Naive thymus-derived CD4-positive, alpha-beta T cell (primary cell): ENCODE measurements at regions not wholly inside any gene's neighbourhood (a gene's known extent, or its start where the extent isn't known, plus 50 kb on each side); places are given as distances from the start of the nearest gene placed in this dataset.

Source experiments
- ATAC-seq: fragments of 150-1000 bp; cut with Tn5 transposase; 2 replicates; pipeline ENCODE4 v1.10.0; 2021; ENCODE audit warnings: mild to moderate bottlenecking, moderate library complexity
- CTCF ChIA-PET: fragments of 350-600 bp; sonication (Branson Sonifier 250); formaldehyde crosslinking; loops from one replicate; lab custom pipeline; 2021; ENCODE audit warnings: antibody characterized with exemption; lab: Charles Lee
- POLR2A ChIA-PET: fragments of 350-600 bp; sonication (Branson Sonifier 250); formaldehyde crosslinking; loops from one replicate; lab custom pipeline; 2021; ENCODE audit warnings: antibody characterized with exemption, inconsistent platforms; lab: Charles Lee
- DNase-seq, 9 donors: peaks; one replicate each; pipeline versions ENCODE4 v3.0.0 to v3.0.0-alpha.2; 2020 to 2022; ENCODE audit warnings: mixed read lengths in 1 of 9
- H3K27ac ChIP-seq: one replicate; pipeline ENCODE4 v1.7.0; 2013; ENCODE audit warnings: mild to moderate bottlenecking, low read depth, low read length, moderate library complexity
- H3K27me3 ChIP-seq, 2 donors: one replicate each; pipeline ENCODE4 v1.7.0; 2013; ENCODE audit warnings: low read length in 2 of 2, mild to moderate bottlenecking in 2 of 2, moderate library complexity in 2 of 2; ENCODE audit not compliant: control insufficient read depth in 2 of 2, insufficient read depth in 2 of 2
- H3K36me3 ChIP-seq, 3 experiments: 1 replicate in 2 of 3; 2 replicates in 1 of 3; pipeline ENCODE4 v1.7.0; 2013; ENCODE audit warnings: low read length in 3 of 3, mild to moderate bottlenecking in 3 of 3, moderate library complexity in 1 of 3; ENCODE audit not compliant: insufficient read depth in 3 of 3, control insufficient read depth in 2 of 3
- H3K4me1 ChIP-seq, 2 donors: one replicate each; pipeline ENCODE4 v1.7.0; 2013; ENCODE audit warnings: low read length in 2 of 2, mild to moderate bottlenecking in 2 of 2, moderate library complexity in 1 of 2; ENCODE audit not compliant: control insufficient read depth in 2 of 2, insufficient read depth in 2 of 2
- H3K4me3 ChIP-seq: 2 replicates; pipeline ENCODE4 v1.7.0; 2013; ENCODE audit warnings: mild to moderate bottlenecking, low read length
- H3K9me3 ChIP-seq, 3 experiments: 1 replicate in 2 of 3; 2 replicates in 1 of 3; pipeline ENCODE4 v1.7.0; 2013; ENCODE audit warnings: low read length in 3 of 3; ENCODE audit not compliant: control insufficient read depth in 2 of 3
- H3K27ac Mint-ChIP-seq, 9 donors: one replicate each; pipeline ENCODE4 v1.8.0; 2020 to 2022; ENCODE audit warnings: mixed read lengths in 9 of 9, mild to moderate bottlenecking in 8 of 9, moderate library complexity in 5 of 9, inconsistent platforms in 2 of 9
- H3K27me3 Mint-ChIP-seq, 5 donors: one replicate each; pipeline ENCODE4 v1.8.0; 2021 to 2022; ENCODE audit warnings: mixed read lengths in 5 of 5, mild to moderate bottlenecking in 1 of 5
- H3K36me3 Mint-ChIP-seq, 5 donors: one replicate each; pipeline ENCODE4 v1.8.0; 2020 to 2022; ENCODE audit warnings: mixed read lengths in 5 of 5, mild to moderate bottlenecking in 3 of 5, inconsistent platforms in 1 of 5
- H3K4me1 Mint-ChIP-seq, 7 donors: one replicate each; pipeline ENCODE4 v1.8.0; 2020 to 2022; ENCODE audit warnings: mixed read lengths in 7 of 7, mild to moderate bottlenecking in 3 of 7, inconsistent platforms in 1 of 7
- H3K4me3 Mint-ChIP-seq, 10 donors: one replicate each; pipeline ENCODE4 v1.8.0; 2020 to 2022; ENCODE audit warnings: mild to moderate bottlenecking in 10 of 10, mixed read lengths in 10 of 10, moderate library complexity in 6 of 10, inconsistent platforms in 2 of 10
- H3K9me3 Mint-ChIP-seq, 11 donors: one replicate each; pipeline ENCODE4 v1.8.0; 2020 to 2022; ENCODE audit warnings: mixed read lengths in 11 of 11, mild to moderate bottlenecking in 4 of 11, inconsistent platforms in 1 of 11, moderate library complexity in 1 of 11
- intact Hi-C, 2 donors: fragments of 100-400 bp; cut with micrococcal nuclease; formaldehyde crosslinking; loops; one replicate each; pipeline ENCODE4 v1.15.1; 2023

DNA sequence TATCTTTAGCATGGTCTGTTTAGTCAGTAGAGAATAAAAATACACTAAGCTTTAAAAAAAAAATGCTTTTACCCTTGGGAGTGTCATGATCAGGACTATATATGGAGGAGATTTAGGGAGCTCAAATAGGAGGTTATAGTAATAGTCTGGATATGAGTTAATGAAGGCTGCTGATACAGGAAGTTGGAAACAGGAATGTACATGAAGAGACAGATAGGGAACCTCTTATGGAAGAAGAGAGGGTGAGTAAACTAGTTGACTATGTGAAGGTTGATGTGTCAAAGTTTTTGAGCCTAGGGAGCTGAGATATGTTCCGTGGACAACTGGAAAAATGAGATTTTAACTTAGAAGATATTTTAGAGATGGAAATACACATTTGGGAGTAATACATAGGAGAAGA is 472.0 kb upstream of the FZD8 start:
- CTCF ChIA-PET, result no interaction called here
- intact Hi-C loops, result no loop called here
- peaks cover 0 to 13% (median 3%) of the 10 kb centered on the region in 11 donors for H3K9me3 Mint-ChIP-seq
- DNase-seq, result no peak
- no peak overlapping the region for H3K4me3 Mint-ChIP-seq
- no peak overlapping the region for H3K4me3 ChIP-seq
- no peaks in the 10 kb centered on the region for H3K27me3 ChIP-seq
- no peaks in the 10 kb centered on the region for H3K9me3 ChIP-seq
- H3K27ac Mint-ChIP-seq, result no peak overlapping the region
- H3K4me1 Mint-ChIP-seq, result no peaks in the 10 kb centered on the region
- no peaks in the 10 kb centered on the region for H3K4me1 ChIP-seq
- H3K36me3 Mint-ChIP-seq, result no peaks in the 10 kb centered on the region
- ATAC-seq, result no peak
- no peaks in the 10 kb centered on the region for H3K27me3 Mint-ChIP-seq
- no peaks in the 10 kb centered on the region for H3K36me3 ChIP-seq
- POLR2A ChIA-PET, result no interaction called here
- H3K27ac ChIP-seq, result no peak overlapping the region

DNA sequence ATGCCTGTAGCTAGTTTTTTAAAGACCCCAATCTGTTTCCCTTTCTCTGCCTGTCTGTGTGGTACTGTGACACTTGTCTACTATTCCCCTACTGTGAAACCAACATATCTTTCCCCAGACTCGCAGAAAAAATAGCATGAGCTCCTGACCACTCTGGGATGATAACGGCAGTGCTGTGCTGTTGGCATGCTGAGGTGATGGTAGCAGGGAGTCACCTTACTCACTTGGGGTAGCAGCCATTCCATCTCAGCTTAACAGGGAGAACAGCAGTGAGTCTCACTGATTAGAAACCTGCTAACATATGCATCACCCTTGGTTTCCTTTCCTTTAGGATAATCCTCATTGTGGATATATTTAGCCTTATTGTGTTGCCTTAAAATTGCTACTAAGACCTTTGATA is 469.6 kb upstream of the FZD8 start:
- Mint-ChIP-seq H3K27me3 (no peaks in the 10 kb centered on the region), H3K27ac (no peak overlapping the region), H3K4me3 (no peak overlapping the region), H3K36me3 (no peaks in the 10 kb centered on the region), H3K9me3 (peaks cover 0 to 10% (median 0%) of the 10 kb centered on the region in 11 donors), H3K4me1 (no peaks in the 10 kb centered on the region)
- H3K27ac ChIP-seq, result no peak overlapping the region
- no peaks in the 10 kb centered on the region for H3K4me1 ChIP-seq
- no peaks in the 10 kb centered on the region for H3K27me3 ChIP-seq
- ChIA-PET POLR2A (no interaction called here), CTCF (no interaction called here)
- intact Hi-C loops, result no loop called here
- ATAC-seq, result no peak
- H3K9me3 ChIP-seq, result no peaks in the 10 kb centered on the region
- H3K4me3 ChIP-seq, result no peak overlapping the region
- no peak for DNase-seq
- no peaks in the 10 kb centered on the region for H3K36me3 ChIP-seq

DNA sequence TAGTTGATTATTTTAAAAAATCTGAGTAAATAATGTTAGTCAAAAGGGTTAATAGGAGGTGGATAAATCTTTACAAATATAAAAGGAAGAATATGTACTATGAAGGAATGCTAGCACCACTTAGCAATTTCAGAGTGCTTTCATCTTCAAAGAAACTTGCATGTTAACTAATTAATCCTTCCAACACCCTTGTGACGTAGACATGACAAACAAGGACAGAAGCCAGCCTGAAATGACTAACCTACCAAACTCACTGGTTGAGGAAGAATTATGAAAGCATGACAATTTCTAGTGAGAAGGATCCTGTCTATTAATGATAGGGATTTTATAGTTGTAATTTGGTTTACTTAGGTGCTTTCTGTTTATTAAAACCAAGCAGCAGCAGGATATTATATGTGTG is 468.0 kb upstream of the FZD8 start:
- H3K27ac ChIP-seq, result no peak overlapping the region
- Mint-ChIP-seq H3K9me3 (peaks cover 0 to 10% (median 0%) of the 10 kb centered on the region in 11 donors), H3K4me1 (no peaks in the 10 kb centered on the region), H3K27me3 (no peaks in the 10 kb centered on the region), H3K27ac (no peak overlapping the region), H3K36me3 (no peaks in the 10 kb centered on the region), H3K4me3 (no peak overlapping the region)
- ChIA-PET POLR2A (no interaction called here), CTCF (no interaction called here)
- ATAC-seq (no peak), DNase-seq (no peak)
- H3K27me3 ChIP-seq, result no peaks in the 10 kb centered on the region
- H3K36me3 ChIP-seq, result no peaks in the 10 kb centered on the region
- intact Hi-C loops, result no loop called here
- no peaks in the 10 kb centered on the region for H3K4me1 ChIP-seq
- H3K4me3 ChIP-seq, result no peak overlapping the region
- H3K9me3 ChIP-seq, result no peaks in the 10 kb centered on the region

DNA sequence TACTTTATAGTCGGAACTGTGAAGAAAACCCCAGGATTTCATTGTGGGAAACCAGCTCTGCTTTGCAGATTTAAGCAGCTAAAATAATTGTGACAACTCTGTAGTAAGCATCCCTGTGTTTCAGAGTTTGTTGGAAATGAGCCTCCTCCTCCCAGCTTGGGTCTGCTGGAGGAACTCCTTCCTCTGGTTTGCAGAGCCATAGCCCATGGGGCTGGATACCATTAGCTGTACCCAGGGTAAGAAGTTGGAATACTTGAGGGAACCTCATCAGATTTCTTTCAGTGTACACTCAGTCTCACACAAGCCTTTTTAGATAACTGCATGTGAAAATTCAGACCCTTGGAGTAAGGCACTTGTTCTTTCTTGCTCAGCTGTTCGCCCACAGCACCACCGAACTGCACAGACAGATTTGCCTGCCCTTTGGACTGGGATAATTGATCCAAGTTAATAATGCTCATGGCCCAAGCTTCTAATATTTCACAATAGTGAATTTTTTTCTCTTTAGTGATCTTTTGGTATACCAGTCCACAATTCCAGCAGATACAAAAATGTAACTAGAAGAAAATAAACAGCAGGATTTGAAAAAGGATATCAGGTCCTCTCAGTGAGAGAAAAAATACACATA is 467.4 kb upstream of the FZD8 start:
- H3K4me3 Mint-ChIP-seq, result no peak overlapping the region
- Histone ChIP-seq H3K9me3 (no peaks in the 10 kb centered on the region), H3K27me3 (no peaks in the 10 kb centered on the region), H3K36me3 (no peaks in the 10 kb centered on the region), H3K4me3 (no peak overlapping the region), H3K4me1 (no peaks in the 10 kb centered on the region), H3K27ac (no peak overlapping the region)
- intact Hi-C loops, result no loop called here
- CTCF ChIA-PET, result no interaction called here
- H3K36me3 Mint-ChIP-seq, result no peaks in the 10 kb centered on the region
- POLR2A ChIA-PET, result no interaction called here
- DNase-seq, result no peak
- peaks cover 0 to 10% (median 0%) of the 10 kb centered on the region in 11 donors for H3K9me3 Mint-ChIP-seq
- H3K27ac Mint-ChIP-seq, result no peak overlapping the region
- no peak for ATAC-seq
- H3K27me3 Mint-ChIP-seq, result no peaks in the 10 kb centered on the region
- H3K4me1 Mint-ChIP-seq, result no peaks in the 10 kb centered on the region

DNA sequence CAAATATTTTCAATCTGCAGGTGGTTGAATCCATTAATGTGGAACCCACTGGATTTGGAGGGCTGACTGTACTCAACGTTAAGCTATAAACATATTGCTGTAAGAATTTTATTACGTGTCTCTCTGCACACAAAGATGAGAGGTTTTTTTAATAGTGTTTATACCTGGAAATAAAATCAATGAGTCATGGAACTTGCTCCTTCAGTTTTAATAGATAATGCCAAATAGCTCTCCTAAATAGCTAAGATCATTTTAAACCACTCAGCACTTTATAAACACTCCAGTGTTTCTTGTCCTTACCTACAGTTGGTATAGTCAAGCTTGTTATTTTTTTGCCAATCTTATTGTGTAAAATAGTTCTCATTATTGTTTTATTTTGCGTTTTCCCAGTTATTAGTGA is 455.6 kb upstream of the FZD8 start:
- Mint-ChIP-seq H3K27ac (no peak overlapping the region), H3K9me3 (peaks cover 2 to 18% (median 5%) of the 10 kb centered on the region in 11 donors), H3K4me3 (no peak overlapping the region), H3K27me3 (no peaks in the 10 kb centered on the region), H3K4me1 (no peaks in the 10 kb centered on the region), H3K36me3 (no peaks in the 10 kb centered on the region)
- Histone ChIP-seq H3K27ac (no peak overlapping the region), H3K27me3 (no peaks in the 10 kb centered on the region), H3K4me1 (no peaks in the 10 kb centered on the region), H3K36me3 (no peaks in the 10 kb centered on the region), H3K9me3 (no peaks in the 10 kb centered on the region), H3K4me3 (no peak overlapping the region)
- POLR2A ChIA-PET, result no interaction called here
- intact Hi-C loops, result no loop called here
- CTCF ChIA-PET, result no interaction called here
- no peak for DNase-seq
- ATAC-seq, result no peak

DNA sequence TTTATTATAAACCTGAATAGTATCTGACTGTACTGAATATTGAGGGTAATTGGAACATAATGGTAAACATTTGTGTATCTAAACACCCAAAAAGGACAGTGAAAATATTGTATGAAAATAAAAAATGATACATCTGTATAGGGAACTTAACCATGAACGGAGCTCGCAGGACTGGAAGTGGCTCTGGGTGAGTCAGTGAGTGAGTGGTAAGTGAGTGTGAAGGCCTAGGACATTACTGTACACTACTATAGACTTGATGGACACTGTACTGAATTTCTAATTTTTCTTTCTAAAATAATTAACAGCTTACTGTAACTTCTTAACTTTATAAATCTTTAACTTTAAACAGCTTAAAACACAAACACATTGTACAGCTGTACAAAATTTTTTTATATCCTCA is 454.5 kb upstream of the FZD8 start:
- ATAC-seq, result no peak
- intact Hi-C loops, result no loop called here
- no peak overlapping the region for H3K27ac ChIP-seq

DNA sequence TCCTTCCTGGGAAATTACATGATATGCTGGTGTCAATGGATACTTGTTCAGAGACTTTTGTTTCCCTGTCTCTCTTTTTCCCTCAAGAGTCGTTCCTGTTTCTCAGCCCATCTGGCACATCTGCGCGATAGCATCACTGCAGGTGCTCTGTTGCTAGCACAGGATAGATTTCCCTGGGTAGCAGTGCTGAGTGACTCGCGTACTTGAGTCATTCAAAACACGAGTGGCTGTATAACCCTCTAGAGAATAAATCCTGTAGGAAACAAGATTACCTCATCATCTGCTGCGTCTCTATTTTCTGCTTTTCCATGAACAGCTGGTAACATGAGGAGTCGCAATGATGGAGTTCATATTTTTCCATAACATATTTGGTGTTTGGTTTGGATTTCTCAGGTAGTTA is 452.0 kb upstream of the FZD8 start:
- intact Hi-C loops, result no loop called here
- Histone ChIP-seq H3K36me3 (no peaks in the 10 kb centered on the region), H3K27me3 (no peaks in the 10 kb centered on the region), H3K4me3 (no peak overlapping the region), H3K4me1 (no peaks in the 10 kb centered on the region), H3K27ac (no peak overlapping the region), H3K9me3 (no peaks in the 10 kb centered on the region)
- Mint-ChIP-seq H3K4me3 (no peak overlapping the region), H3K27me3 (no peaks in the 10 kb centered on the region), H3K9me3 (peaks cover 0 to 15% (median 2%) of the 10 kb centered on the region in 11 donors), H3K4me1 (no peaks in the 10 kb centered on the region), H3K27ac (no peak overlapping the region), H3K36me3 (no peaks in the 10 kb centered on the region)
- POLR2A ChIA-PET, result no interaction called here
- no peak for ATAC-seq
- CTCF ChIA-PET, result no interaction called here
- DNase-seq, result no peak

More for the DNA sequence above, 454.5 kb upstream of the FZD8 start:
- H3K36me3 ChIP-seq, result no peaks in the 10 kb centered on the region
- no peaks in the 10 kb centered on the region for H3K9me3 ChIP-seq
- no peak overlapping the region for H3K27ac Mint-ChIP-seq
- H3K4me3 Mint-ChIP-seq, result no peak overlapping the region
- no peak for DNase-seq
- H3K27me3 Mint-ChIP-seq, result no peaks in the 10 kb centered on the region
- H3K4me3 ChIP-seq, result no peak overlapping the region
- H3K36me3 Mint-ChIP-seq, result no peaks in the 10 kb centered on the region
- H3K4me1 Mint-ChIP-seq, result no peaks in the 10 kb centered on the region
- no peaks in the 10 kb centered on the region for H3K27me3 ChIP-seq
- POLR2A ChIA-PET, result no interaction called here
- H3K9me3 Mint-ChIP-seq, result peaks cover 2 to 18% (median 5%) of the 10 kb centered on the region in 11 donors
- no peaks in the 10 kb centered on the region for H3K4me1 ChIP-seq
- CTCF ChIA-PET, result no interaction called here
